SK-N-SH (cell line): ENCODE measurements at regions not wholly inside any gene's neighbourhood (a gene's known extent, or its start where the extent isn't known, plus 50 kb on each side); places are given as distances from the start of the nearest gene placed in this dataset.

Experiments used
- CTCF ChIA-PET: fragments of 300-600, 350-600 bp; formaldehyde crosslinking; extraction: SDS; loops from one replicate; lab custom pipeline; 2021; lab: Yijun Ruan, JAX
- POLR2A ChIA-PET: fragments of 350-600 bp; sonication (Branson Sonifier 250); formaldehyde crosslinking; extraction: SDS; loops from one replicate; lab custom pipeline; 2020; ENCODE audit warnings: antibody characterized with exemption, inconsistent platforms; lab: Yijun Ruan, JAX
- DNase-seq: peaks from one replicate; pipeline ENCODE4 v3.0.0; 2012
- H2AFZ ChIP-seq: fragments of 200-600 bp; sonication (generic); 2 replicates; pipeline ENCODE4 v1.8.1; 2016; ENCODE audit warnings: antibody characterized with exemption, mild to moderate bottlenecking, low read depth
- H3F3A ChIP-seq: fragments of 200-600 bp; sonication (generic); replicated peaks from 2 replicates; pipeline ENCODE3; 2016; ENCODE audit warnings: antibody characterized with exemption, mild to moderate bottlenecking; ENCODE audit not compliant: insufficient read depth
- H3K27ac ChIP-seq, 2 experiments: fragments of 200-500 bp in 1 of 2; fragments of 200-600 bp in 1 of 2; sonication (Bioruptor generic) in 1 of 2; sonication (generic), shearing (Covaris generic) in 1 of 2; 2 replicates each; pipeline versions ENCODE4 v1.5.1 to v1.6.1; 2014 to 2016; ENCODE audit warnings: low read depth in 2 of 2, inconsistent platforms in 1 of 2, low read length in 1 of 2, mild to moderate bottlenecking in 1 of 2, mixed read lengths in 1 of 2
- H3K27me3 ChIP-seq: fragments of 200-600 bp; sonication (generic), shearing (Covaris generic); 2 replicates; pipeline ENCODE4 v1.6.1; 2016; ENCODE audit warnings: mixed run types; ENCODE audit not compliant: insufficient read depth
- H3K36me3 ChIP-seq, 2 experiments: fragments of 200-500 bp in 1 of 2; fragments of 200-600 bp in 1 of 2; sonication (Bioruptor generic) in 1 of 2; sonication (generic) in 1 of 2; replicated peaks in 1 of 2; 2 replicates each; pipeline versions ENCODE3 to v1.5.1; 2014 to 2016; ENCODE audit warnings: low read length in 1 of 2, mild to moderate bottlenecking in 1 of 2; ENCODE audit not compliant: insufficient read depth in 2 of 2, control insufficient read depth in 1 of 2
- H3K4me1 ChIP-seq, 2 experiments: fragments of 200-500 bp in 1 of 2; fragments of 200-600 bp in 1 of 2; sonication (Bioruptor generic) in 1 of 2; sonication (generic), shearing (Covaris generic) in 1 of 2; 2 replicates each; pipeline versions ENCODE4 v1.5.1 to v1.6.1; 2014 to 2016; ENCODE audit warnings: low read depth in 1 of 2, low read length in 1 of 2, mixed run types in 1 of 2; ENCODE audit not compliant: insufficient read depth in 2 of 2, control insufficient read depth in 1 of 2
- H3K4me2 ChIP-seq: fragments of 200-600 bp; sonication (generic), shearing (Covaris generic); 2 replicates; pipeline ENCODE4 v1.6.1; 2017; ENCODE audit warnings: mixed run types
- H3K4me3 ChIP-seq, 2 experiments: fragments of 200-500 bp in 1 of 2; fragments of 200-600 bp in 1 of 2; sonication (Bioruptor generic) in 1 of 2; sonication (generic), shearing (Covaris generic) in 1 of 2; 2 replicates each; pipeline versions ENCODE4 v1.5.1 to v1.8.1; 2014 to 2016; ENCODE audit warnings: low read depth in 2 of 2, inconsistent platforms in 1 of 2, low read length in 1 of 2, mild to moderate bottlenecking in 1 of 2, mixed read lengths in 1 of 2, moderate library complexity in 1 of 2
- H3K79me2 ChIP-seq: fragments of 200-600 bp; sonication (generic); 2 replicates; pipeline ENCODE4 v1.8.1; 2017; ENCODE audit warnings: mild to moderate bottlenecking; ENCODE audit not compliant: insufficient read depth
- H3K9ac ChIP-seq: fragments of 200-600 bp; sonication (generic); 2 replicates; pipeline ENCODE4 v1.6.1; 2017; ENCODE audit warnings: mixed run types
- H3K9me2 ChIP-seq: fragments of 200-600 bp; sonication (generic); 2 replicates; pipeline ENCODE4 v1.6.1; 2017; ENCODE audit warnings: mixed run types
- H3K9me3 ChIP-seq: fragments of 200-600 bp; sonication (generic); 2 replicates; pipeline ENCODE4 v1.6.1; 2017; ENCODE audit warnings: mixed run types, mild to moderate bottlenecking, moderate library complexity
- H4K20me1 ChIP-seq: fragments of 200-600 bp; sonication (generic); 2 replicates; pipeline ENCODE4 v1.6.1; 2017; ENCODE audit warnings: mild to moderate bottlenecking, mixed run types; ENCODE audit not compliant: insufficient read depth
- CHD2 ChIP-seq: fragments of 150-350 bp; IDR thresholded peaks from 2 replicates; pipeline ENCODE4 v1.6.1; 2018; ENCODE audit warnings: low read length; ENCODE audit not compliant: partially characterized antibody
- ELF1 ChIP-seq: IDR thresholded peaks from 2 replicates; pipeline ENCODE4 v1.4.0; 2012
- EP300 ChIP-seq, 2 experiments: IDR thresholded peaks; 2 replicates each; pipeline versions ENCODE4 v1.4.0 to v1.6.1; 2012; ENCODE audit warnings: borderline replicate concordance in 1 of 2, low read depth in 1 of 2, low read length in 1 of 2
- EZH2phosphoT487 ChIP-seq: fragments of 200-600 bp; sonication (generic); IDR thresholded peaks from 2 replicates; pipeline ENCODE4 v1.6.1; 2017; ENCODE audit warnings: low read depth, mixed run types, mild to moderate bottlenecking, antibody characterized with exemption, moderate library complexity, borderline replicate concordance
- FOSL2 ChIP-seq: IDR thresholded peaks from 2 replicates; pipeline ENCODE4 v1.4.0; 2012; ENCODE audit warnings: low read depth, mild to moderate bottlenecking, moderate library complexity, borderline replicate concordance
- GABPA ChIP-seq: IDR thresholded peaks from 2 replicates; pipeline ENCODE4 v1.4.0; 2012; ENCODE audit warnings: low read depth, mild to moderate bottlenecking
- GATA2 ChIP-seq: sonication (generic); formaldehyde crosslinking; IDR thresholded peaks from 2 replicates; pipeline ENCODE4 v1.5.0; 2020; ENCODE audit warnings: mild to moderate bottlenecking, missing genetic modification reagents
- JUND ChIP-seq: IDR thresholded peaks from 2 replicates; pipeline ENCODE4 v1.4.0; 2012
- MEF2A ChIP-seq: IDR thresholded peaks from 2 replicates; pipeline ENCODE4 v1.4.0; 2012; ENCODE audit warnings: low read depth, borderline replicate concordance
- MXI1 ChIP-seq: IDR thresholded peaks from 2 replicates; pipeline ENCODE4 v1.6.1; 2012; ENCODE audit warnings: mild to moderate bottlenecking, low read depth, low read length, improper control_type of control experiment
- NFIC ChIP-seq: IDR thresholded peaks from 2 replicates; pipeline ENCODE4 v1.4.0; 2012; ENCODE audit warnings: borderline replicate concordance
- RCOR1 ChIP-seq: fragments of 150-350 bp; IDR thresholded peaks from 2 replicates; pipeline ENCODE4 v1.6.1; 2017; ENCODE audit warnings: antibody characterized with exemption, low read length
- RFX5 ChIP-seq: IDR thresholded peaks from 2 replicates; pipeline ENCODE4 v1.6.1; 2012; ENCODE audit warnings: mild to moderate bottlenecking, improper control_type of control experiment, low read length
- RXRA ChIP-seq: IDR thresholded peaks from 2 replicates; pipeline ENCODE4 v1.4.0; 2012; ENCODE audit warnings: low read depth, mild to moderate bottlenecking, borderline replicate concordance
- SIN3A ChIP-seq: IDR thresholded peaks from 2 replicates; pipeline ENCODE4 v1.6.1; 2012; ENCODE audit warnings: low read depth, mild to moderate bottlenecking, low read length, moderate library complexity, borderline replicate concordance
- TAF1 ChIP-seq: IDR thresholded peaks from 2 replicates; pipeline ENCODE4 v1.6.1; 2012; ENCODE audit warnings: low read depth, mild to moderate bottlenecking, low read length, moderate library complexity, borderline replicate concordance
- TCF12 ChIP-seq: IDR thresholded peaks from 2 replicates; pipeline ENCODE4 v1.4.0; 2012
- WGBS: methylation state at CpG from one replicate; pipeline ENCODE4 v1.1.6; 2017; ENCODE audit warnings: low lambda C conversion rate; 5-methylcytosine and 5-hydroxymethylcytosine counted together
- TF ChIP-seq, protein P1 (sequence below): IDR thresholded peaks from 2 replicates; pipeline ENCODE4 v1.4.0; 2012; ENCODE audit warnings: low read depth, borderline replicate concordance
- TF ChIP-seq, protein P2 (sequence below): fragments of 200-600 bp; sonication (generic); IDR thresholded peaks from 2 replicates; pipeline ENCODE4 v1.6.1; 2017; ENCODE audit warnings: antibody characterized with exemption, mild to moderate bottlenecking, moderate library complexity
- TF ChIP-seq, protein P3 (sequence below): IDR thresholded peaks from 2 replicates; pipeline ENCODE4 v1.6.1; 2012; ENCODE audit warnings: mild to moderate bottlenecking, low read depth, low read length, moderate library complexity

DNA sequence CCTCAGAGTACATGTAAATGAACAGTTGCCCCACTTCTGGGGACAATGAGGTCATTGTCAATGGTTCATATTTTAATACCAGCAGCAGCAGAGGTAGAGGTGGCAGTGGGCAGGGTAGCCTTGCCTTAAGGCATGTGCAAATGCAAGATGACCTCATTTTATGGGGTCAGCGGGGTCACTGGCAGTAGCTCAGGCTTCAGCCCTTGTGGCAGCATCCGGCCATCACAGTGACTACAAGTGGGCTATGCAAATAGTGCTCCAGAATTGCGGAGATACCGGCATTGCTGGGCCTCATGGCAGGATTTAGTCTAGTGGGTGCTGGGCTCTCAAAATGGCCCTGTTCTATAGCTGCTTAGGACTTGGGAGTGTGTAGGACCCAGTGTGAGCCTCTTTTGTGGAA, 144.7 kb downstream of the FAM47A start:
- no peaks in the 10 kb centered on the region for H3K36me3 ChIP-seq
- POLR2A ChIA-PET = no interaction called here
- H3K4me1 ChIP-seq = no peaks in the 10 kb centered on the region
- no peak overlapping the region for H3K9ac ChIP-seq
- no peaks in the 10 kb centered on the region for H3K9me3 ChIP-seq
- H3K4me3 ChIP-seq = no peak overlapping the region
- no peak overlapping the region for H3K4me2 ChIP-seq
- no peaks in the 10 kb centered on the region for H3K27me3 ChIP-seq
- TF ChIP-seq, protein P1, sequence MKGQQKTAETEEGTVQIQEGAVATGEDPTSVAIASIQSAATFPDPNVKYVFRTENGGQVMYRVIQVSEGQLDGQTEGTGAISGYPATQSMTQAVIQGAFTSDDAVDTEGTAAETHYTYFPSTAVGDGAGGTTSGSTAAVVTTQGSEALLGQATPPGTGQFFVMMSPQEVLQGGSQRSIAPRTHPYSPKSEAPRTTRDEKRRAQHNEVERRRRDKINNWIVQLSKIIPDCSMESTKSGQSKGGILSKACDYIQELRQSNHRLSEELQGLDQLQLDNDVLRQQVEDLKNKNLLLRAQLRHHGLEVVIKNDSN = no peak
- no peak for TF ChIP-seq GABPA
- no peak for TF ChIP-seq EZH2phosphoT487
- no peak for TF ChIP-seq RXRA
- TF ChIP-seq GATA2 (CRISPR knock-in tag) = no peak
- no peak for TF ChIP-seq FOSL2
- TF ChIP-seq MXI1 = no peak
- TF ChIP-seq SIN3A = no peak
- no peak for TF ChIP-seq MEF2A
- no peak for TF ChIP-seq JUND
- TF ChIP-seq NFIC = no peak
- no peak for TF ChIP-seq ELF1
- TF ChIP-seq TAF1 = no peak
- no peak for TF ChIP-seq RFX5
- TF ChIP-seq, protein P2, sequence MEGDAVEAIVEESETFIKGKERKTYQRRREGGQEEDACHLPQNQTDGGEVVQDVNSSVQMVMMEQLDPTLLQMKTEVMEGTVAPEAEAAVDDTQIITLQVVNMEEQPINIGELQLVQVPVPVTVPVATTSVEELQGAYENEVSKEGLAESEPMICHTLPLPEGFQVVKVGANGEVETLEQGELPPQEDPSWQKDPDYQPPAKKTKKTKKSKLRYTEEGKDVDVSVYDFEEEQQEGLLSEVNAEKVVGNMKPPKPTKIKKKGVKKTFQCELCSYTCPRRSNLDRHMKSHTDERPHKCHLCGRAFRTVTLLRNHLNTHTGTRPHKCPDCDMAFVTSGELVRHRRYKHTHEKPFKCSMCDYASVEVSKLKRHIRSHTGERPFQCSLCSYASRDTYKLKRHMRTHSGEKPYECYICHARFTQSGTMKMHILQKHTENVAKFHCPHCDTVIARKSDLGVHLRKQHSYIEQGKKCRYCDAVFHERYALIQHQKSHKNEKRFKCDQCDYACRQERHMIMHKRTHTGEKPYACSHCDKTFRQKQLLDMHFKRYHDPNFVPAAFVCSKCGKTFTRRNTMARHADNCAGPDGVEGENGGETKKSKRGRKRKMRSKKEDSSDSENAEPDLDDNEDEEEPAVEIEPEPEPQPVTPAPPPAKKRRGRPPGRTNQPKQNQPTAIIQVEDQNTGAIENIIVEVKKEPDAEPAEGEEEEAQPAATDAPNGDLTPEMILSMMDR = no peak
- TF ChIP-seq EP300 (IDR thresholded peaks at IDR 0.05; ENCODE audit: borderline replicate concordance in 1 of 2, low read depth in 1 of 2, low read length in 1 of 2) = no peak
- TF ChIP-seq TCF12 = no peak
- no peak for TF ChIP-seq RCOR1
- TF ChIP-seq, all 33 proteins: peak for 0
- Histone ChIP-seq H2AFZ (no peak overlapping the region), H3F3A (no peaks in the 10 kb centered on the region), H3K79me2 (no peaks in the 10 kb centered on the region), H4K20me1 (no peaks in the 10 kb centered on the region), H3K9me2 (no peaks in the 10 kb centered on the region), H3K27ac (no peak overlapping the region)
- DNase-seq = no peak
- CTCF ChIA-PET = interaction anchor here (1.0 kb wide), 1 partner anchor 27 kb away, joined by 4 read pairs; no protein-coding TSS in a partner anchor
- WGBS = 6% methylated on average over 3 of the region's 4 CpGs

DNA sequence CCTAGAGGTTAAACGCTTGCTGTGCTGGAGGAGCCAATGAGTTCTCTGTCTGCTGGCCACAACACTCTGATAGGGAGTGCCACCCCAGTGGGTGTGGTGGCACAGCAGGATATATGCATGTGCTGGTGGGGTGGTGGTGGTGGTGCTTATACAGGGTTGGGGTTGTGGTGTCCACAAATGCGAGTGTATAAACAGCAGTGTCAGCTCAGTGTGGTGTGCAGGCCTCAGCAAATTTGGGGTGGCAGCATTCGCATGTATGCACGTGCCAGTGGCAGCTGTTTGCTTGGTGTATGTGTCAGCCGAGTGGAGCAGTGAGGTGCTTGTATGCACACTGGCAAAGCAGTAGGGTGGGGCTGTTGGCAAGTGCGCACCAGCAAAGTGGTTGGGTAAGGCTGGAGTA, 157.4 kb downstream of the FAM47A start:
- Histone ChIP-seq H3K27ac (no peak overlapping the region), H3K27me3 (no peaks in the 10 kb centered on the region), H3K9me2 (no peaks in the 10 kb centered on the region), H3K36me3 (no peaks in the 10 kb centered on the region), H3K79me2 (no peaks in the 10 kb centered on the region), H3K4me1 (no peaks in the 10 kb centered on the region; a peak in 1 of 4 replicates), H3K4me3 (no peak overlapping the region), H2AFZ (no peak overlapping the region), H3K9me3 (0 out of 2 replicates have a peak, but pooled peaks cover 4% of the 10 kb centered on the region), H3K9ac (no peak overlapping the region)
- CTCF ChIA-PET = no interaction called here
- TF ChIP-seq, protein P3, sequence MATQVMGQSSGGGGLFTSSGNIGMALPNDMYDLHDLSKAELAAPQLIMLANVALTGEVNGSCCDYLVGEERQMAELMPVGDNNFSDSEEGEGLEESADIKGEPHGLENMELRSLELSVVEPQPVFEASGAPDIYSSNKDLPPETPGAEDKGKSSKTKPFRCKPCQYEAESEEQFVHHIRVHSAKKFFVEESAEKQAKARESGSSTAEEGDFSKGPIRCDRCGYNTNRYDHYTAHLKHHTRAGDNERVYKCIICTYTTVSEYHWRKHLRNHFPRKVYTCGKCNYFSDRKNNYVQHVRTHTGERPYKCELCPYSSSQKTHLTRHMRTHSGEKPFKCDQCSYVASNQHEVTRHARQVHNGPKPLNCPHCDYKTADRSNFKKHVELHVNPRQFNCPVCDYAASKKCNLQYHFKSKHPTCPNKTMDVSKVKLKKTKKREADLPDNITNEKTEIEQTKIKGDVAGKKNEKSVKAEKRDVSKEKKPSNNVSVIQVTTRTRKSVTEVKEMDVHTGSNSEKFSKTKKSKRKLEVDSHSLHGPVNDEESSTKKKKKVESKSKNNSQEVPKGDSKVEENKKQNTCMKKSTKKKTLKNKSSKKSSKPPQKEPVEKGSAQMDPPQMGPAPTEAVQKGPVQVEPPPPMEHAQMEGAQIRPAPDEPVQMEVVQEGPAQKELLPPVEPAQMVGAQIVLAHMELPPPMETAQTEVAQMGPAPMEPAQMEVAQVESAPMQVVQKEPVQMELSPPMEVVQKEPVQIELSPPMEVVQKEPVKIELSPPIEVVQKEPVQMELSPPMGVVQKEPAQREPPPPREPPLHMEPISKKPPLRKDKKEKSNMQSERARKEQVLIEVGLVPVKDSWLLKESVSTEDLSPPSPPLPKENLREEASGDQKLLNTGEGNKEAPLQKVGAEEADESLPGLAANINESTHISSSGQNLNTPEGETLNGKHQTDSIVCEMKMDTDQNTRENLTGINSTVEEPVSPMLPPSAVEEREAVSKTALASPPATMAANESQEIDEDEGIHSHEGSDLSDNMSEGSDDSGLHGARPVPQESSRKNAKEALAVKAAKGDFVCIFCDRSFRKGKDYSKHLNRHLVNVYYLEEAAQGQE = no peak
- TF ChIP-seq JUND (no peak), RCOR1 (no peak), CHD2 (no peak), GABPA (no peak), MEF2A (no peak), ELF1 (no peak), EZH2phosphoT487 (no peak)
- TF ChIP-seq, all 33 proteins: peak for 0
- POLR2A ChIA-PET = no interaction called here
- no peak for DNase-seq
- 13% methylated on average over 6 of the region's 6 CpGs for WGBS
- Histone ChIP-seq H3F3A (no peaks in the 10 kb centered on the region), H4K20me1 (no peaks in the 10 kb centered on the region), H3K4me2 (no peak overlapping the region)
